NCI-H345 (cell line): ENCODE measurements at regions not wholly inside any gene's neighbourhood (a gene's known extent, or its start where the extent isn't known, plus 50 kb on each side); places are given as distances from the start of the nearest gene placed in this dataset.

Source experiments
- DNase-seq: peaks from one replicate; lab custom pipeline; 2025; lab: John Stamatoyannopoulos, UW

DNA sequence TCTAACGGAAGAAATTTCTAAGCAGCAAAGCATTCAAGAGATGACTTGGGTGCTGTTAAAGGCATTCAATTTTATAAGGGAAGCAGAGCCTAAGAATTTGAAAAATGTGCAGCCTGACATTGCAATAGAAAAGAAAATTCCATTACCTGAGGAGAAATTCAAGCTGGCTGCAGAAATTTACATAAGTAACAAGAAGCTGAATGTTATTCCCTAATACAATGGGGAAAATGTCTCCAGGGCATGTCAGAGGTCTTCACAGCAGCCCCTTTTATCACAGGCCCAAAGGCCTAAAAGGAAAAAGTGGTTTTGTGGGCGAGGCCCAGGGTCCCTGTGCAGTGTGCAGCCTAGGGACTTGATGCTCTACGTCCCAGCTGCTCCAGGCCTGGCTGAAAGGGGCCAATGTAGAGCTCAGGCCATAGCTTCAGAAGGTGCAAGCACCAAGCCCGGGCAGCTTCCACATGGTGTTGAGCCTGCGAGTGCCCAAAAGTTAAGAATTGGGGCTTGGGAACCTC, 306.7 kb downstream of the RDH14 start:
- no peak for DNase-seq

DNA sequence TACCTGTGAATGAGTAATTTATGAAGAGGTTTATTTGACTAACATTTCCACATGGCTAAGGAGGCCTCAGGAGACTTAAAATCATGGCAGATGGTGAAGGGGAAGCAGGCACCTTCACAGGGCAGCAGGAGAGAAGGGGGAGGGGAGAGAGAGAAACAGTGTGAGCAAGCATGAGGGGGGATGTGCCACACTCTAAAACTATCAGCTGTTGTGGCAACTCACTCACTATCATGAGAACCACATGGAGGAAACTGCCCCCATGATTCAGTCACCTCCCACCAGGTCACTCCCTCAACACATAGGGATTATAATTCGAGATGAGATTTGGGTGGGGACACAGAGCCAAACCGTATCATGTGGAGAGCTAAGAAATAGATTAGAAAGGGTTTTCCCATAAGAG, 309.0 kb downstream of the RDH14 start:
- DNase-seq = no peak

DNA sequence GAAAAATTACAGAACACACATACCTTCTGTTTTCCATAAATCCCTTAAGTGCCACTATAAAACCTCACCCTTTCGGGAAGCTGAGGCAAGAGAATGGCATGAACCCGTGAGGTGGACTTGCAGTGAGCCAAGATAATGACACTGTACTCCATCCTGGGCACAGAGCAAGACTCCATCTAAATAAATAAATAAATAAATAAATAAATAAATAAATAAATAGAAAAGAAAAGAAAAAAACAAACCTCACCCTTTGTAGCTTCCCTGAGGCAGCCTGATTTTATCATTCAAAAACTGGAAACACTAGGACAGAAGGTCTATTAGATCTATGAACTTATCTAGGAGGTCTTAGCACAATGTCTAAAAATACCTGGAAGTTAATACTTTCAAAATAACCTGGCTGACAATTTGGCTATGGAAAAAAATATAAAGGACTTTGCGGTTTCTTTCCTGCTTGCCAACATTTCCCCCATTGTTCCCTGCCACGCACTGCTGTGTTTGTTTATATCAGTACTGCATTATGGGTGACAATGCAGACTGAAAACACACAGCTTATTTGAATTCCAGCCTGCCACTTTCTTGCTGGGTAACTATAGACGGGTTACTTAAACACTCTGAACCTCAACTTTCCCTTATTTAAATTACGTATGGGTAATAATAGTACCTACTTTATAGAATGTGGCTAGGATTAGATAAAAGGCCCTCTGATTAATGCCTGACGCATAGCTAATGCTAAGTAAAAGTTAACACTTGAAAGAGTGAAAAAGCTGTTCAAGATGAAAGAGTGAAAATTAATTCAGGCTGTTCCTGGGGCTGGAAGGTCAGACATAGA, 313.0 kb downstream of the RDH14 start:
- DNase-seq = peak; percentile 78

DNA sequence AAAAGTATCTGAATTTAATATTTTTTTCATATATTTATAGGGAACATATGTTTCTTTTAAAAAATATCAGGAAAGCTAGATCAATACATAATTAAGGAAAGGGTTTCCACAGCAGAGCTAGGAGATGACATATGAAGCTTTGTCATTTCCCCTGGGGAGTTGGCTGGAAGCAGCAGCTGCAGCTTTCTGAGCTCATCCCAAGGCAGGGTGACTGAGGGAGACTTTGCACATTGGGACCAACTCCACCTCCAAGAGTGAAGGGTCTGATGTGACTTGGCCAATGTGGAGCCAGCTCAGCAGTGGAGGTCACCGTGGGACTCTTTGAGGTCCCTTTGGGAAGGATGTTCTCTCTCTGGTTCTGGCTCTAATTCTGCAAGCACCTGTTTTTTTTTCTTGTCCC, 315.1 kb downstream of the RDH14 start:
- DNase-seq = peak; percentile 65

GRCh38 chr2:18244845-18245244, 315.6 kb downstream of the RDH14 start:
- DNase-seq = peak; percentile 86

DNA sequence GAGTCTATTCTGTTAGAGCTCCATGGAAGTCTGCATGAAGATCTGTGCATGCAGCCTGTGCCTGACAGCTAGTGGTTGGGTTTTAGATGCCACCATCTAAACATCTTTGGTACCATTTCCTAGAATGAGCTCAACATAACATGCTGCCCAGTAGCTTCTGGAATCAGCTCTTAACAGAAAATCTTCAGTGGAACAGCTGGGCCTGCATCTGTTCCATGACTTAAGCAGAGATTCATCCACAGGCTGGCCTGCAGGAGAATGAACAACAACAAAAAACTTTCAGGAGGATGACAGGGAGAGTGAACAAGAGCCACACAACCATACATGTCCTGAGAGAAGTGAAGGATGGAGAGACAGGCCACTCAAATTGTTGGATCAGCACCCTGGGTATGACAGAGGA, 316.6 kb downstream of the RDH14 start:
- DNase-seq = no peak

DNA sequence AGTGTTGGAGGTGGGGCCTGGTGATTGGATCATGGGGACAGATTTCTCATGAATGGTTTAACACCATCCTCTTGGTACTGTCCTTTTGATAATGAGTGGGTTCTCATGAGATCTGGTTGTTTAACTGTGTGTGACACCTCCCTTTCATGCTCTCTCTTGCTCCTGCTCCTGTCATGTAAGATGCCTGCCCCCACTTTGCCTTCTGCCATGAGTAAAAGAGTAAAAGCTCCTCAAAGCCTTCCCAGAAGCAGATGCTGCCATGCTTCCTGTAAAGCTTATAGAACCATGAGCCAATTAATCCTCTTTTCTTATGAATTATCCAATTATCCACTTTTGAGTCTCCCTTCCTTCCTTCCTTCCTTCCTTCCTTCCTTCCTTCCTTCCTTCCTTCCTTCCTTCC, 317.7 kb downstream of the RDH14 start:
- no peak for DNase-seq

DNA sequence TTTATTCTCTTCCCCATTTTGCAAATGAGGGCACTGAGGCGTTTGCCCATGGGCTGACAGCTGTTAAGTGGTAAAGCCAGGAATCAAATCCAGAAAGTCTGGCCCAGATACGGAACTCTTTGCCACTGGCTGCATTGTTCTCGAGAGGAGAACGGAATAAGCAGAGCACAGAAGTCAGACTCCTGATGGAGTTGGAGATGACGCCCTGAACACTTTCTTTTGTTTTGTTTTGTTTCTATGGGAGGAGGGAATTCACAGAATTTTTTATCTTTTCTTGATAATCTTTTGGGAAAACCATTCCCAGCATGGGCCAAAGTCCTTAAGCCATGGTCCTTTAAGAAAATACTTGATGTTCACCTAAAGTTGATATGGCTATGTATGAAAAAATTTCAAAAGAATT, 322.2 kb downstream of the RDH14 start:
- DNase-seq = no peak

DNA sequence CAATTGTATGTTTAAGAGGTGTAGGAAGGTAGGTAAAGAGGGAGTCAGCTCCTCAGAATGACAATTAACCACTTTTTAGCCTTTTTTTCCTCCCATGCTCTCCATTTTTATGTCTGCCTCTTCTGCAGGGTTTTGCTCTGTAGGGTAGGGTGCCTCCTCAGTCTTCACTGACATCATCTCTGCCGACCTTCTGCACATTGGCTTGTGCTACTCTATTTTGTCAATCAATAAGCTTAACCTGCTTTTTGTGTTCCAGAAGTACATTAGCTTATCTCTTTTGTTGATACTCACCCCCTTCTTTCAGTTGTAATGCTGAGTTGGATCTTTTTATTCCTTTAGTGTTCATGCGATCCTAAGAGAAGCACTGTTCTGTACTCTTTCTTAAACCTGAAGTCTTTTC, 323.2 kb downstream of the RDH14 start:
- no peak for DNase-seq

DNA sequence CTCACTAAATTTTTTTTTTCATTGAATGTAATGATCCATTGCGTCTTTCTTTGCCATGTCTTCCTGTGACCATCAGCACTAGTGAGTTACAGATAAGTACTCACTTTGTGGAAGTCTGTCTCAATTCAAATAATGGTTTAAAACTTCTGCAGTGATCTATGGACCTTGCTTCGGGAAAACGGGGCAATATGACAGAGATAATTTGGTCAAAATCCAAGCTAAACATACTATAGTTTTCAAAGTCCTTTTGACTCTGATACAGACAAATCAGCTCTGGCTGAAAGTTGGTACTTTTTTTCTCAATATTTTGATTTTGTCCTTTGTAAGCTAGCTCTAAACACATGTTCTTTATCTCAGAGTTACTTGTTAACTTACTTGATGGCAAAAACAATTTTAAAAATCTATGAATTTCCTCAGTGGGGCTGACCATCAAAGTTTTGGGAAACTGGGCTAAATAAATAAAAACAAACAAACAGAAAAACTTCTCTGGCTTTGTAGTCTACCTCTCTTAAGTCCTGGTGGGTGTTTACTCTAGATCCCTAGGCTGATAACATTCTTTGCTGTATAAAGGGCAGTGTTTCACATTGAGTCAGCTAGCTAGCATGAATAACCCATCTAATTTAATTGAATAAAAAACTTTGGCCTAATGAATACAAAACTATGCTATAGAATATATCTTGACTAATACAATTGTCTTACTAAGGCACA, 327.6 kb downstream of the RDH14 start:
- DNase-seq = no peak

DNA sequence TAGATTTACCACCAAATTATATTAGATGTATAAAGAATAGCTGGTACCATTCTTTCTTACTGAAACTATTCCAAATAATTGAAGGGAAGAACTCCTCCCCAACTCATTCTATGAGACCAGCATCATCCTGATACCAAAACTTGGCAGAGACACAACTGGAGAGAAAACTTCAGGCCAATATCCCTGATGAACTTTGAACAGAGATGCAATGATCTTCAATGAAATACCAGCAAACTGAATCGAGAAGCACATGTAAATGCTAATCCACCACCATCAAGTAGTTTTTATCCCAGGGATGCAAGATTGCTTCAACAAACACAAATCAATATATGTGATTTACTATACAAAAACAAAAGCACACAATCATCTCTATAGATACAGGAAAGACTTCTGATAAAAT, 329.8 kb downstream of the RDH14 start:
- no peak for DNase-seq

DNA sequence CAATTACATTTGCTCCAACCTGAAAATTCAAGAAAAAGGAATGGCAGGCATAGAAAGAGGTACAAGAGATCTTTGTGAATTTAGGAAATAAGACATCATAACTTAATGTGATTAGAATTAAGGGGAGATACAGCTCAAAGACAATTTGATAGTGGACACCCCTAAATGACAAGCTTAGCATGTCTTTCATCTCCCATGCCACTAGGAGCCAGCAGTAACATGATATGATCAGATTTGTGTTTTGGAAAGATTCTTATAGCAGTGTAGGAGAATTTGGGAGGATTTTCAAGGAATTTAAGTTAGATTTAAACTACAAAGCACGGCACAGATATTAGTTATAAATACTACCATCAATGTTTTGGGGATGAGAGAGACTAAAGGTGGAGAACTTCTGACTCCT, 340.8 kb downstream of the RDH14 start:
- no peak for DNase-seq

DNA sequence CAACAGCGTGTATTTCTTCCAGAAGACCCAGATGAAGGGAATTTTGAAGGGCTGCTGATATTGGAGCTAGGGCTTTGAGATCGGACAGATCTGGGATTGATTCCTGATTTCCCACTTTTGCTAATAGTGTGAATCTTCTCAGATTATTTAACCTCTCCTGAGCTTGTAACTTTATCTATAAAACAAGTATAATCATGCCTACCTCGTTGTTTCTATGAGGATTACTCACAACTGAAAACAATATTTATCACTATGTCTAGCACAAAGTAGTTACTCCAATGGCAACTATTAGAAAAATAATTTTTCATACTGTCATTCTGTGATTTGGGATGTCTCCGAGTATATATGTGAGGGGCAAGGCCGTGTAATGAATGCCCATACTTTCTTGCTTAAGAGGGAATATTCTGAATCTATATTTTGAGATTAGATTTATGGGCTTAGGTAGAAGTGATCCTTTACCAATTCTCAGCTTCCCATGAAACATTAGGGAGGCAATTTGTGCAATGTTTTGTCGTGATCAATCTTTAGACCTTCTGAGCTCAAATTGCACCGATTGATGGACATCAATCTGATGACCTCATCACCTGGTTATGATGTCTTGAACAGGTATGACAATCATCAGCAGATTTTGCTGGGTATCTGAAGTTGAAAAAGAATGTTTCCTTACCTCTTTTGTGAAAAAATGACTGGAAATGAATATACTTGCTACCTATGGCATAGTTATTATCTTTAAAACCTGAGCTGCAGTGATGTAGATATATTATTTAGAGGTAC, 339.9 kb downstream of the KCNS3 start:
- no peak for DNase-seq

GRCh38 chr2:18214936-18215335, 336.5 kb downstream of the KCNS3 start:
- DNase-seq = no peak

DNA sequence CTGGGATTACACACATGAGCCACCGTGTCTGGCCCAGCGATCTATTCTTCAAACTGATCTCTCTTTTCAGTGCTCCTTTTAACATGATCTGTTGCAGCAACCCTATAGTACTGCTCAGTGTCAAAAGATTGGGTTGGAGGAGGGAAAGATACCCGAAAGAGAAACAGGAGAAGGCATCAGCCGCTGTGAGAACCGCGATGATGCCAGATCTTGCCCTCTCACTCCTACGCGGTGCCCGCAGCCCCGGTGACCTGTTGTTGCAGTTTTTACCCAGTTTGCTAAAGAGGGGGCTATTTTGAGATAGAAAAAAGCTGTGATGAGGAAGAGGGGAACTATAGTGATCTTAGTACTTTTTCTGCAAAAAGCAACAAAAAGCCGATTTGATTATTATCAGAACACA, 335.5 kb downstream of the KCNS3 start:
- no peak for DNase-seq

GRCh38 chr2:18209934-18210639, 331.6 kb downstream of the KCNS3 start:
- DNase-seq = peak; percentile 85

- no peak for DNase-seq
Measured at GRCh38 chr2:18208956-18209355, 330.5 kb downstream of the KCNS3 start.

GRCh38 chr2:18200771-18201170, 322.3 kb downstream of the KCNS3 start:
- no peak for DNase-seq

- no peak for DNase-seq
Measured at GRCh38 chr2:18198677-18199076, 320.2 kb downstream of the KCNS3 start.

DNA sequence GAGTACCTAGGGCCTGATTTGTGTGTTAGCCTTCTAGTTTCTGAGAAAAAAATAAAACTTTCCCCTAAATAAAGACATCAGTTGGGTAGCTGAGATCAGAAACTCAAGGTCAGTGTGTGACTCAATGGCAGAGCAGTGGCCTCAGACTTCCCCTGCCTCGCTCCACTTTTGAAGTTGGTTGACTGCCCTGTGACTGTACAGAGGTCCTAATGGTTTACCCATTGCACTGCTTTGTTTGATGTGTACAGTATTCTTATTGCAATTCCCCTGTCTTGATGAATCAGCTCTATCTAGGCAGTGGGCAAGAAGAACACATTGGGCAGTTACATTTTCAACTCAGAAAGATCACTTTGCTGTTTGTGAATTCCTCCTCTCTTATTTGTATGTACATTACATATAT, 315.7 kb downstream of the KCNS3 start:
- no peak for DNase-seq

- DNase-seq = no peak
Measured at GRCh38 chr2:18186816-18187613, 308.5 kb downstream of the KCNS3 start.
